Motor neuron (in vitro differentiated cells): ENCODE measurements at regions not wholly inside any gene's neighbourhood (a gene's known extent, or its start where the extent isn't known, plus 50 kb on each side); places are given as distances from the start of the nearest gene placed in this dataset.

Experiments
- ATAC-seq, 8 experiments: fragments of 200-7000 bp; cut with Tn5 transposase; replicated peaks in 6 of 8; 2 replicates each; pipeline ENCODE4 v1.8.0; 2021; ENCODE audit warnings: mild to moderate bottlenecking in 8 of 8, moderate library complexity in 8 of 8
- H3K27ac ChIP-seq, 2 donors: fragments of 250-450 bp; sonication (Bioruptor Pico); 2 replicates each; pipeline ENCODE4 v1.9.0; 2021; ENCODE audit warnings: antibody characterized with exemption in 2 of 2, mild to moderate bottlenecking in 2 of 2, moderate library complexity in 1 of 2
- H3K4me1 ChIP-seq, 2 donors: fragments of 250-450 bp; sonication (Bioruptor Pico); replicated peaks in 1 of 2; 2 replicates each; pipeline ENCODE4 v1.6.1; 2021; ENCODE audit warnings: antibody characterized with exemption in 2 of 2, mild to moderate bottlenecking in 2 of 2, moderate library complexity in 1 of 2
- H3K4me3 ChIP-seq, 5 donors: fragments of 250-450 bp; sonication (Bioruptor Pico); 2 replicates each; pipeline ENCODE4 v1.9.0; 2021; ENCODE audit warnings: antibody characterized with exemption in 5 of 5, mild to moderate bottlenecking in 5 of 5, moderate library complexity in 4 of 5
- WGBS, 10 experiments: fragments of 450-650 bp; shearing (Covaris generic); methylation state at CpG; one replicate each; pipeline ENCODE4 v1.0.0; 2022; 5-methylcytosine and 5-hydroxymethylcytosine counted together
- in situ Hi-C, 9 experiments: fragments of 400-800 bp; cut with MboI; loops; one replicate each; pipeline ENCODE4 v1.15.0; 2021; ENCODE audit warnings: low sequenced_read_pairs in 9 of 9, low pct_unique_long_range_greater_than_20kb in 2 of 9; ENCODE audit not compliant: unreplicated experiment in 9 of 9

DNA sequence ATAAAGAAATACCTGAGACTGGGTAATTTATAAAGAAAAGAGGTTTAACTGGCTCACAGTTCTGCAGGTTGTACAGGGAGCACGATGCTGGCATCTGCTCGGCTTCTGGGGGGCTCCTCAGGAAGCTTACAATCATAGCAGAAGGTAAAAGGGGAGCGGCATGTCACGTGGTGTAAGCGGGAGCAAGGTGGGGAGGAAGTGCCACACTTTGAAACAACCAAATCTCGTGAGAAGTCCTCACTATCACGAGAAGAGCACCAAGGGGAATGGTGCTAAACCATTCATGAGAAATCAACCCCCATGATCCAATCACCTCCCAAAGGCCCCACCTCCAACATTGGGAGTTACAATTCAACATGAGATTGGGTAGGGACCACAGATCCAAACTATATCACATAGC is 67.7 kb downstream of the AKR1B1 start:
- ATAC-seq = no peak
- Histone ChIP-seq H3K4me1 (no peaks in the 10 kb centered on the region), H3K27ac (no peak overlapping the region), H3K4me3 (no peak overlapping the region)
- in situ Hi-C loops = no loop called here
- WGBS, 10 experiments = 40 to 100% (median 89%) methylated on average over 1 to 6 of the region's 7 CpGs; no CpG with 5 or more reads in 1 of the 10 experiments

DNA sequence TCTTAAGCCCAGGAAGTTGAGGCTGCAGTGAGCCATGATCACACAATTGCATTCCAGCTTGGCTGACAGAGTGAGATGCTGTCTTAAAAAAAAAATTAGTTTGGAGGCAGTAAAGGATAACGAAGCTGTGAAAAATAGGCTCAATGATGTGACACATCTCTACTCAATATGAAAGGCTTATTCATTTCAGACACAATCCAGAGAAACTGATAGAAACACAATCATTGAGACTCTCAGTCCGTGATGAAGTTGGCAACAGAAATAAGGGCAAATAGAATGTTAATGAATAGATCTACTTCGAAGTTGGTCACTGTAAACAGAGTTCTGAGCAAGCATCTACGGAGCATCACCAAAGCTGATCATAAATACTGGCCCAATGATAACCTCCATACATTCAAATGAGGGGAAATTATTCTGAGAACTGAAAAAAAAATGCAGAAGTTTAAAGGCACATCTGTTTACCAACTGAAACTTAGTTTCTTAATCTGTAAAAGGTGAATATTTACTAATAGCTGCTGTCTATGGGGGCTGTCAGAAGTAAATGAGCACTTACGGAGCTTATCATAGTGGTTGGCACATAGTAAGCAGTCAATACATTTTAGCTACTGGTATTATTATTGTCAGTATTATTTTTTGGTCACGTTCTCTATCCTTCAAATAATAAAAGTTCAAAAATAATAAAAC is 70.4 kb downstream of the AKR1B1 start:
- 33 to 87% (median 73%) methylated on average over 2 to 6 of the region's 6 CpGs for WGBS, 10 experiments
- in situ Hi-C loops = no loop called here
- no peak for ATAC-seq

DNA sequence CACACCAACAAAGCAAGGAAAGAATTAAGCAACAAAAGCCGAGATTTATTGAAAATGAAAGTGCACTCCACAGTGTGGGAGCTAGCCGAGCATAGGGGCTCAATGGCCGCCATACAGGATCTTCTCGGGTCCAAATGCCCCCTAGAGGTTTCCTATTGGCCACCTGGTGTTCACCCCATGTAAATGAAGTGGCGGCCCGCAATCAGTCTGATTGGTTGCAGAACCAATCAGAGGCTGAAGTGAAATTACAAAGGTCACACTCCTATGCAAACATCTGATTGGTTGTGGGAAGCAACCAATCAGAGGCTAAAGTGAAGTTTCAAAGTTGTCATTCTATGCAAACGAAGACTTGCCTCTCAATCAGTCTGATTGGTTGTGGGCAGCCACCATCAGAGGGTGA is 61.8 kb upstream of the SLC35B4 start:
- in situ Hi-C loops = no loop called here
- no peak for ATAC-seq
- H3K4me3 ChIP-seq = no peak overlapping the region
- no peak overlapping the region for H3K27ac ChIP-seq
- 58 to 100% (median 87%) methylated on average over 2 to 7 of the region's 7 CpGs; no CpG with 5 or more reads in 2 of the 10 experiments for WGBS, 10 experiments
- no peaks in the 10 kb centered on the region for H3K4me1 ChIP-seq

More for the DNA sequence above, 70.4 kb downstream of the AKR1B1 start:
- no peak overlapping the region for H3K4me3 ChIP-seq
- H3K27ac ChIP-seq = no peak overlapping the region
- no peaks in the 10 kb centered on the region for H3K4me1 ChIP-seq

DNA sequence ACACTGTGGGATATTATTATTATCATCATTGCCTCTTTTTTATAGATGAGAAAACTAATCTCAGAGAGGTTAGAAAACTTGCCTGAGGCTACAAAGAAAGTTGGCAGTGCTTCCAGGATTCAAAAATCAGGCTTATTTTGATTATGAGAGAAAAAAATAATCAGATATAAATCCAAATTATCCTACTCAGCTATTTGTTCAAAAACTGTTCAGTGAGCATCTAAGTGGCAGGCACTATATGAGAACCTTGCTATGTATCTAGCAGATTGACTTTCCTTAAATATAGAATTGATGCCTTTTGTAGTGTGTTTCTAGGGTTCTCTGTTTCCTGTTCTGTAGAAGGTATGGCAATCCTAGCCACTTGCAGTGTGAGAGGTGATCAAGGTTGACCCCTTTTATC is 60.0 kb upstream of the SLC35B4 start:
- H3K4me1 ChIP-seq = peaks cover 1 to 3% of the 10 kb centered on the region in 2 donors
- H3K4me3 ChIP-seq = no peak overlapping the region
- ATAC-seq = no peak
- in situ Hi-C loops = no loop called here
- H3K27ac ChIP-seq = no peak overlapping the region

DNA sequence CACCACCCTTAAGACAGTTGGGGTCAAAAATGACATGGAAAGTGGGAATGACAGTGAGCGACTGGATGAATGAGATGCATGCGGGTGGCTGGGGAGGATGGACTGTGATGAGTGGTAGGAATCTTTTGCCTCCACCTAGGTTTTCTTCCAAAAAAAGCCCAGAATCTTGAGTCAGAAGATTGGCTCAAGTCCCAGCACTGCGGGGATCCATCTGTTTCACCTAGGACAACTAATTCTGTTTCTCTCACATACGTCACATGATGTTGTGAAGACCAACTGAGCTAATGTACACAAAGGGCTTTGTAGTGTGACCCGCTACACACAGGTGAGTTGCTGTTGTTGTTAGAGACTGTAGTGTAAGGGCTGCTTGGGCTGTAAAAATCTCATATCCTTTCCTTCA is 58.5 kb upstream of the SLC35B4 start:
- WGBS, 10 experiments = 73 to 100% (median 94%) methylated on average over 1 to 5 of the region's 5 CpGs; no CpG with 5 or more reads in 2 of the 10 experiments
- ATAC-seq = no peak
- Histone ChIP-seq H3K27ac (no peak overlapping the region), H3K4me1 (peaks cover 3% of the 10 kb centered on the region in 2 donors), H3K4me3 (no peak overlapping the region)
- in situ Hi-C loops = no loop called here

DNA sequence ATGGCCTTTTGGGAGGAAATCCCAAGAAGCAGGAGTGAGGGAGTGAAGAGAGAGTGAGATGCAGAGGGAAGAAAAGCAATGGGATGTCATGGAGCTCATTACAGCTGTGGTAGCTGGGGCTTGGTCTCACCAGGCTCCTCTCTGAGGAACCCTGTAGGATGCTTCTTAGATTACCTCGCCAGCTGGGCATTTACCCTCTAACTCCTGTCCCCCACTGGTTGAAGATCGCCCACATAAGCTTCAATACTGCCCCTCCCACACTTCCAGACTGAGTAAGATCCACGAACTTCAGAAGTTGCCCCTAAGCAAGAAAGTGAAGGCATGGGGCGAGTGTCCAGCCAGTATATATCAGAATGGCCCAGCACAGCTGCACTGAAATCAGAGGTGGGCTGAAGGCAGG is 58.1 kb upstream of the SLC35B4 start:
- peaks cover 3% of the 10 kb centered on the region in 2 donors for H3K4me1 ChIP-seq
- no peak overlapping the region for H3K4me3 ChIP-seq
- ATAC-seq = no peak
- no peak overlapping the region for H3K27ac ChIP-seq
- in situ Hi-C loops = no loop called here
- 20 to 100% (median 63%) methylated on average over 1 to 2 of the region's 4 CpGs; no CpG with 5 or more reads in 3 of the 10 experiments for WGBS, 10 experiments

DNA sequence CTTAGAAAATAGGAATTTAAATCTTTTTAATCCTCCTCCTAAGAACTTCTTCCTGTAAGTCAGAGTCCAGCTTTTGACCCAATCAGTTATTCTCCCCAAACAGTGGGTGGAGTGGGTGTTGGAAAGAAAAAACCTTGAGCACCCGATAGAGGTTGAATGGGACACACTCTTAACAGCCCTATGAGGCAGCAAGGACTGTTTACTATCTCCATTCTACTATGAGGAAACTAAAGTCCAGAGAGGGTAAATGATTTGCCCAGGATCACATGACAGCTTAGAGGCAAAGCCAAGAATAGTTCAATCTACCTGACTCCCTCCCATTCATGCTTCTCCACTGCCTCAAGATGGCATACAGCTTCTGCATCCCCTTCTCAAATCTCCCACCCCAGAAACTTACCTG is 57.6 kb upstream of the SLC35B4 start:
- in situ Hi-C loops = no loop called here
- no peak for ATAC-seq
- H3K4me3 ChIP-seq = no peak overlapping the region
- H3K27ac ChIP-seq = no peak overlapping the region
- H3K4me1 ChIP-seq = peaks cover 3 to 5% of the 10 kb centered on the region in 2 donors
- WGBS, 10 experiments = 83 to 100% (median 87%) methylated on average over 1 of the region's 1 CpG; no CpG with 5 or more reads in 4 of the 10 experiments

DNA sequence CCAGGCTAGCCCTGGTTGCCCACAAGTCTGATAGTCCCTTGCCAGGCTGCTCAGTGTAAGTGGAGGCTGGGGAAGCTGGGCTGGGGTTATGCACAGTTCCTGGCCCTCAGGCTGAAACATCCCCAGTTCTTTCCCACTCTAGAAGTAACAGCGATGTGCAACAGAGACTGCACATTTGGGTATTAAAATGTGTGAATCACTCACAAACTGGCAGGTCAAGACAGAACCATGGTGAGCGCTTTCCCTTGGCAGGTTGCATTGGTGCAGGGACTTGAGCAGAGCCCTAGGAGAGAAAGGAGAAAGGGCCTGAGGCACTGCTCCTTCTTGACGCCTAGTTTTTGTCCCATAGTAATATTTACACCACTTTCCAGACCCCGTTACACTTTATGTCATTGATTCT is 56.1 kb upstream of the SLC35B4 start:
- 80 to 100% (median 83%) methylated on average over 1 to 4 of the region's 4 CpGs; no CpG with 5 or more reads in 3 of the 10 experiments for WGBS, 10 experiments
- in situ Hi-C loops = no loop called here
- Histone ChIP-seq H3K4me1 (peaks cover 3 to 10% of the 10 kb centered on the region in 2 donors), H3K4me3 (no peak overlapping the region), H3K27ac (no peak overlapping the region)
- ATAC-seq = no peak

DNA sequence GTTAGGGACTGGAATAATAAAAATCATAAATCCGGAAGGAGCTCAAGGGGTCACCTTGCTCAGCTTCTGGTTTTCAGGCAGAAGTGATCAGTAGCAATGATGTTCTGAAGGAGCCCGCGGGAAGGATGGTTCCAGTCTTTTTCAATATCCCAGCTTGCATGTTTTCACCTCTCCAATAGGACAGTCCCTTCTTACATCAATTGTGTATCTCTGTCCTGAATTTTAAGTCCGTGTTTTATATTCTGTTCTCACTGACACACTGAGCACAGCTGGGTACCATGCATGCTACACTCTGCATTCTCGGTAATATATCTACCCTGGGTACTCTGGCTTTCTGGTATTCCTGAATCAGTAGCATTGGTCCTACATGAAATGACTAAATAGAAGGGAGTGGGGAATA is 55.2 kb upstream of the SLC35B4 start:
- ATAC-seq = peak in 3 of 8 experiments; percentile 8 to 32 (median 18)
- WGBS, 10 experiments = 42 to 100% (median 90%) methylated on average over 1 to 5 of the region's 5 CpGs; no CpG with 5 or more reads in 1 of the 10 experiments
- Histone ChIP-seq H3K4me1 (peaks cover 3 to 10% of the 10 kb centered on the region in 2 donors), H3K27ac (no peak overlapping the region), H3K4me3 (no peak overlapping the region)
- in situ Hi-C loops = no loop called here

DNA sequence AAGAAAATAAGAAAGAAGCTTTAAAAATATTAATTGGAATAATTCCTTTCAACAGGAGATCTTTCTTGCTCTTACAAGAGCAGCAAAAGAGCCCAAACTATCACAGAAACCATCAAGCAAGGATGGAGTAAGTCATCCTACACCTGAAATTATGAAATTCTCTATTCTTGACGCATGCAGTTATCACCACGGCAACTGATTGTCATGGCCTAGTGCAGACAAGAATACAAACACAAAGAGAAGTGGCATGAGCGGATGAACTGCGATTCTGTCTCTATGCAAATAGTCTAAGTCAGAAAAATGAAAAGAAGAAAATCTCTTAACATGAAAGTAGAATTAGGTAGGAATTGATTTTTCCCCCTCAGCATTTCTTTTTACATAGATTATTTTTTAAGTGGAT is 54.8 kb upstream of the SLC35B4 start:
- no peak overlapping the region for H3K27ac ChIP-seq
- in situ Hi-C loops = no loop called here
- H3K4me3 ChIP-seq = no peak overlapping the region

DNA sequence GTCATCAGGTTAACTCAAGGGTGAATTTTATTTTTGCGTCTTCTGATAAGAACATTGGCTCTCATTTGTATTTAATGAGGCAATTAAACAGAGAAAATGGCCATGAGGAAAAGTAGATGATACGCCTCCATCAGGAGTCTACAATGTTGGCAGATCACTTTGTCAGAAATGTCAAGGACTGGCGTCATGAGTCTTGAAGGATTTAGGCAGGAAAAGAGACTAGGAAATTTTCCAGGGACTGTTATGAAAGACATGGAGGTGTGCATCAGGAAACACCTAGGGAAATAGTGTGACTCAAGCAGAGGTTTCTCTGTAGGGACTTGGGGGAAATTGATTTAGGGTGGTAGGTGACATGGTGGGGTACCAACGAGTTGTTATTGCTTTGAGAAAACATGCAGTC is 53.4 kb upstream of the SLC35B4 start:
- in situ Hi-C loops = no loop called here
- WGBS, 10 experiments = 43 to 100% (median 81%) methylated on average over 1 to 4 of the region's 4 CpGs; no CpG with 5 or more reads in 1 of the 10 experiments
- ATAC-seq = no peak
- Histone ChIP-seq H3K4me3 (no peak overlapping the region), H3K4me1 (peaks cover 3 to 10% of the 10 kb centered on the region in 2 donors), H3K27ac (no peak overlapping the region)

More for the DNA sequence above, 54.8 kb upstream of the SLC35B4 start:
- peaks cover 3 to 10% of the 10 kb centered on the region in 2 donors for H3K4me1 ChIP-seq
- 78 to 100% (median 87%) methylated on average over 2 to 4 of the region's 4 CpGs for WGBS, 10 experiments
- peak in 4 of 8 experiments; percentile 40 to 74 (median 44) for ATAC-seq

DNA sequence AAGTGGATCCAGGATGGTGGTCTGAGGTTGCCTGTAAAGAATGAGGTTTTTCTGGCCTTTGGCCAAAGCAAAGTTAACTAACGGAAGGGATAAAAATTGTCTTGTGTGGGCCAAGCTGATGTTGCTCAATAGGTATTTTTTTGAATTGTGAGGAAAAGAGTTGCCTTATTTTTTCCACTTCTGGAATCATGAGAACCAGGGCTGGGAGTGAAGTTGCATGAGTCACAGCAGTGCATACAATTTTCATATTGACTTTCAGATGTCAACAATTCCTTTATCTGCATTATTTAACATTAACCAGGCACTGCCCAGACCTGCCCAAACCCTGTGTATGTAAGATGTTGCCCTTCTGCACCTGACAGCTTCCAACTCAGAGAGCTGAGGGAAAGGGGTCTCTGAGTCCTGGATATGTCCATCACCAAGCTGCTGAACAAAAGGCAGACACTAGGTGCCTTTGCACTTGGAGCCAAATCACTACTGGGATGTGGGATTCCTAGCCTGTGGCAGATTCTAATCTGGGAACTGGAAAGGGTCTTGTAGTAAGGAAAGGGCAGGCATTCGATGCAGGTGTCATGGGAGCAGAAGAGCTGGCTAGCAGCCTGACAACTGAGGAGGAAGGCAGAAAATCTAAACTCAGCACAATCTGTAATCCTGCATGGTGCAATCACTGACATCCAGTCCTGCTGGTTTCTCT is 52.3 kb upstream of the SLC35B4 start:
- ATAC-seq = peak; percentile 15 to 97 (median 72)
- H3K27ac ChIP-seq = peak overlapping the region in 1 of 2 donors; percentile 75
- in situ Hi-C loops = no loop called here
- H3K4me3 ChIP-seq = no peak overlapping the region
- WGBS, 10 experiments = 0 to 88% (median 49%) methylated on average over 1 to 2 of the region's 2 CpGs; no CpG with 5 or more reads in 2 of the 10 experiments
- H3K4me1 ChIP-seq = peaks cover 3 to 10% of the 10 kb centered on the region in 2 donors

DNA sequence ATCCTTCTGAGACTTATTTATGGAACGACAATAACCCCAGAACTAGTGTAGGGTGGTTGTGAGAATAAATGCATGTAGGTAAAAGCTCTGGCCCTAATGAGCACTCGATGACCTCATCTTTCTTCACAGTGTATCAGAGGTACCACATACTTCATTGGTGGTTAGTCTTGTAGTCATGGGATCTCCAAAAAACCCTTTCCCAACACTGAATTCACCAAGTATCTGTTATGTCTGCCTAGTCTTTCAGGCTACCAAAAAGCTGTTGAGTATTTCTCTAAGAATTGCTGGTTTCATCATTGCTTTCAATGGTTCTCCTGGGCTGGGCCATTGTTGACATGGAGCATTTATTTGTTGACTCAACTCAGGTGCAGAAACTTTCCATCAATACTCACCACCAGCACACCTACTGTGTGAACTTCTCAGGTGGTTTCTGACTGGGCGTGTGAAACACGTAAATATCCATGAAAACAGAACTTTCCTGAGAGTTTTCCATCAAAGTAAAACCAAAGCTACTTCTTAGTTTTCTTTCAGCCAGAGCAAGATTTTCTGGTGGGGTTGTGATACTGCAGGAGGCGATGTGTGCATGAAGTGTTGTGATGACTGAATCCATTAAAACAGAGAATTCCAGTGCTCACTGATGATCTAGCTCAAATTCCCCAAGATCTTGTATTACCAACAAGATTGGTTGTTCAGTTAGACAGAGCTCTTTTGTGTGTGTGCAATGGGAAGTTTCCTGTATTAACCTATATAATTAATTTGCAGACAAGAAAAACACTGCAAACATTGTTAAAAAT is 51.4 kb upstream of the SLC35B4 start:
- WGBS, 10 experiments = 74 to 100% (median 90%) methylated on average over 1 to 5 of the region's 5 CpGs; no CpG with 5 or more reads in 1 of the 10 experiments
- in situ Hi-C loops = no loop called here
- H3K4me3 ChIP-seq = no peak overlapping the region
- ATAC-seq = no peak
- H3K27ac ChIP-seq = no peak overlapping the region
- peaks cover 3 to 10% of the 10 kb centered on the region in 2 donors for H3K4me1 ChIP-seq
